H9 (cell line): ENCODE measurements at regions not wholly inside any gene's neighbourhood (a gene's known extent, or its start where the extent isn't known, plus 50 kb on each side); places are given as distances from the start of the nearest gene placed in this dataset.

Source experiments
- DNase-seq: peaks from one replicate; pipeline ENCODE4 v3.0.0-alpha.2; 2017
- H2AFZ ChIP-seq: one replicate; pipeline ENCODE4 v1.6.1; 2013; ENCODE audit warnings: mild to moderate bottlenecking, low read length, control low read depth, moderate library complexity
- H2AK5ac ChIP-seq: 2 replicates; pipeline ENCODE4 v1.6.1; 2013; ENCODE audit warnings: low read length, control low read depth, mixed read lengths; ENCODE audit not compliant: insufficient read length
- H2BK120ac ChIP-seq: one replicate; pipeline ENCODE4 v1.6.1; 2013; ENCODE audit warnings: low read depth, mild to moderate bottlenecking, low read length, control low read depth, inconsistent platforms; ENCODE audit not compliant: poor library complexity, severe bottlenecking
- H2BK12ac ChIP-seq: 2 replicates; pipeline ENCODE4 v1.6.1; 2013; ENCODE audit warnings: low read length, control low read depth, mixed read lengths, low read depth; ENCODE audit not compliant: insufficient read length
- H2BK15ac ChIP-seq: 2 replicates; pipeline ENCODE4 v1.6.1; 2013; ENCODE audit warnings: low read depth, low read length, control low read depth
- H2BK20ac ChIP-seq: one replicate; pipeline ENCODE4 v1.6.1; 2013; ENCODE audit warnings: low read depth, mild to moderate bottlenecking, low read length, control low read depth, inconsistent platforms; ENCODE audit not compliant: poor library complexity, severe bottlenecking
- H2BK5ac ChIP-seq: 2 replicates; pipeline ENCODE4 v1.6.1; 2013; ENCODE audit warnings: low read length, control low read depth, mixed read lengths; ENCODE audit not compliant: insufficient read length
- H3K14ac ChIP-seq: 2 replicates; pipeline ENCODE4 v1.6.1; 2013; ENCODE audit warnings: low read length, control low read depth; ENCODE audit not compliant: insufficient read depth
- H3K18ac ChIP-seq: 2 replicates; pipeline ENCODE4 v1.6.1; 2013; ENCODE audit warnings: low read depth, mild to moderate bottlenecking, mixed read lengths, low read length, control low read depth; ENCODE audit not compliant: insufficient read length
- H3K23ac ChIP-seq: 2 replicates; pipeline ENCODE4 v1.6.1; 2013; ENCODE audit warnings: low read length, control low read depth, mixed read lengths, low read depth; ENCODE audit not compliant: insufficient read length
- H3K23me2 ChIP-seq: 2 replicates; pipeline ENCODE4 v1.6.1; 2013; ENCODE audit warnings: low read depth, mild to moderate bottlenecking, mixed read lengths, low read length, control low read depth; ENCODE audit not compliant: insufficient read length, poor library complexity, severe bottlenecking
- H3K27ac ChIP-seq: 2 replicates; pipeline ENCODE4 v1.5.1; 2013; ENCODE audit warnings: low read length, control low read depth, mixed read lengths, low read depth; ENCODE audit not compliant: insufficient read length
- H3K27me3 ChIP-seq: 2 replicates; pipeline ENCODE4 v1.6.1; 2013; ENCODE audit warnings: low read length, control low read depth, inconsistent platforms; ENCODE audit not compliant: insufficient read depth
- H3K4ac ChIP-seq: 2 replicates; pipeline ENCODE4 v1.6.1; 2013; ENCODE audit warnings: low read depth, mild to moderate bottlenecking, control low read depth, inconsistent platforms, low read length, moderate library complexity
- H3K4me1 ChIP-seq: 2 replicates; pipeline ENCODE4 v1.6.1; 2013; ENCODE audit warnings: low read length, control low read depth, inconsistent platforms; ENCODE audit not compliant: insufficient read depth
- H3K4me2 ChIP-seq: 2 replicates; pipeline ENCODE4 v1.6.1; 2013; ENCODE audit warnings: low read length, control low read depth, mixed read lengths; ENCODE audit not compliant: insufficient read length, insufficient read depth
- H3K56ac ChIP-seq: 2 replicates; pipeline ENCODE4 v1.6.1; 2013; ENCODE audit warnings: low read depth, mild to moderate bottlenecking, mixed read lengths, low read length, control low read depth; ENCODE audit not compliant: insufficient read length
- H3K79me1 ChIP-seq: 2 replicates; pipeline ENCODE4 v1.6.1; 2013; ENCODE audit warnings: low read depth, mild to moderate bottlenecking, moderate library complexity, low read length, control low read depth, inconsistent platforms; ENCODE audit not compliant: insufficient read depth, poor library complexity, severe bottlenecking
- H3K79me2 ChIP-seq: 2 replicates; pipeline ENCODE4 v1.6.1; 2013; ENCODE audit warnings: low read length, control low read depth, inconsistent platforms; ENCODE audit not compliant: insufficient read depth
- H3K9ac ChIP-seq: 2 replicates; pipeline ENCODE4 v1.6.1; 2013; ENCODE audit warnings: low read length, control low read depth, mixed read lengths; ENCODE audit not compliant: insufficient read length; ENCODE audit errors: extremely low read depth
- H3K9me3 ChIP-seq: one replicate; pipeline ENCODE4 v1.6.1; 2013; ENCODE audit warnings: low read depth, low read length, inconsistent platforms; ENCODE audit not compliant: control insufficient read depth
- H3T11ph ChIP-seq: one replicate; pipeline ENCODE4 v1.6.1; 2013; ENCODE audit warnings: mild to moderate bottlenecking, low read length, control low read depth, inconsistent platforms
- H4K20me1 ChIP-seq: one replicate; pipeline ENCODE4 v1.6.1; 2013; ENCODE audit not compliant: control insufficient read depth, insufficient read length, insufficient read depth
- H4K5ac ChIP-seq: 2 replicates; pipeline ENCODE4 v1.6.1; 2013; ENCODE audit warnings: low read depth, mild to moderate bottlenecking, mixed read lengths, low read length, control low read depth; ENCODE audit not compliant: insufficient read length
- H4K8ac ChIP-seq: replicated peaks from 2 replicates; pipeline ENCODE4 v1.6.1; 2013; ENCODE audit warnings: low read length, control low read depth, mixed read lengths, low read depth; ENCODE audit not compliant: insufficient read length
- H4K91ac ChIP-seq: 2 replicates; pipeline ENCODE4 v1.6.1; 2013; ENCODE audit warnings: low read depth, mild to moderate bottlenecking, moderate library complexity, mixed read lengths, low read length, control low read depth; ENCODE audit not compliant: insufficient read length
- H3K27ac Mint-ChIP-seq, 3 experiments: 2 replicates in 2 of 3; 3 replicates in 1 of 3; pipeline ENCODE4 v1.8.0; 2020 to 2021; ENCODE audit warnings: mixed read lengths in 3 of 3, mild to moderate bottlenecking in 1 of 3, moderate library complexity in 1 of 3
- H3K27me3 Mint-ChIP-seq: 2 replicates; pipeline ENCODE4 v1.8.0; 2021; ENCODE audit warnings: low read depth, mild to moderate bottlenecking, moderate library complexity, mixed read lengths
- H3K36me3 Mint-ChIP-seq, 3 experiments: 2 replicates in 2 of 3; 3 replicates in 1 of 3; pipeline ENCODE4 v1.8.0; 2020 to 2021; ENCODE audit warnings: low read depth in 3 of 3, mixed read lengths in 3 of 3; ENCODE audit not compliant: insufficient read depth in 1 of 3
- H3K4me1 Mint-ChIP-seq, 2 experiments: 2 replicates each; pipeline ENCODE4 v1.8.0; 2020; ENCODE audit warnings: mixed read lengths in 2 of 2
- H3K4me3 Mint-ChIP-seq, 2 experiments: 2 replicates in 1 of 2; 3 replicates in 1 of 2; pipeline ENCODE4 v1.8.0; 2020 to 2021; ENCODE audit warnings: mild to moderate bottlenecking in 2 of 2, mixed read lengths in 2 of 2, moderate library complexity in 1 of 2
- H3K9me3 Mint-ChIP-seq, 2 experiments: 2 replicates in 1 of 2; 3 replicates in 1 of 2; pipeline ENCODE4 v1.8.0; 2020; ENCODE audit warnings: mild to moderate bottlenecking in 2 of 2, mixed read lengths in 2 of 2, moderate library complexity in 1 of 2
- WGBS: extraction: QIAGEN DNeasy Blood & Tissue Kit; methylation state at CpG from one replicate; pipeline ENCODE4 v1.1.7; 2013; ENCODE audit warnings: missing lambda C conversion rate, low lambda C conversion rate, mixed read lengths; ENCODE audit not compliant: insufficient read length; ENCODE audit errors: extremely low coverage; 5-methylcytosine and 5-hydroxymethylcytosine counted together
- TF ChIP-seq, protein P1 (sequence below): fragments of 200-600 bp; sonication (generic); conservative IDR thresholded peaks from 3 replicates; pipeline ENCODE4 v1.8.0; 2021; ENCODE audit warnings: antibody characterized with exemption, mild to moderate bottlenecking

DNA sequence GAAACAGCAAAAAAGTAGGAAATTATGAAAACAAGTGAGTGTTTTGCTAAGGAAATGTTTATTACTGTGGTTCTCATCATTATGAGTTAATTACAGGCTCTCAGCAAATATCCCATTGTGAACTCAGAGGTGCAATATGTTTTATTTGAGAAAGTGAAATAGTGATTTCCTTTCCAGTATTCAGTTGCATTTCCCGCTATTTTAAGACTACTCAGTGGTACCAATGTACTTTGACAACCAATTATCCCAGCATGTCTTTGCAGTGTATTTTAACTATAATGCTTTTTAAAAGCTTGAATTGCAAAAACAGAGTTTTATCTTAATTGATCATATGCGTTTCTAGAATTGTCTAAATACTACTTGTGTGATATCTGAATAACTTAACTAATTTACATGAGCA is 383.8 kb upstream of the TENM3 start:
- Histone ChIP-seq H3K79me1 (no peaks in the 10 kb centered on the region), H3K9me3 (no peaks in the 10 kb centered on the region), H3K56ac (no peak overlapping the region), H3K4me1 (no peaks in the 10 kb centered on the region), H2AFZ (no peak overlapping the region), H3K27ac (no peak overlapping the region), H2BK120ac (no peak overlapping the region), H3K4ac (no peak overlapping the region), H3K27me3 (no peaks in the 10 kb centered on the region), H3K79me2 (no peaks in the 10 kb centered on the region), H4K5ac (no peak overlapping the region), H3K9ac (no peak overlapping the region), H2AK5ac (no peak overlapping the region), H2BK5ac (no peak overlapping the region), H2BK12ac (no peak overlapping the region), H2BK15ac (no peak overlapping the region), H3K14ac (no peak overlapping the region), H4K8ac (no peak overlapping the region), H3K23ac (no peak overlapping the region), H4K91ac (no peak overlapping the region), H3T11ph (no peak overlapping the region), H3K23me2 (no peaks in the 10 kb centered on the region), H3K4me2 (no peak overlapping the region), H4K20me1 (no peaks in the 10 kb centered on the region), H2BK20ac (no peak overlapping the region), H3K18ac (no peak overlapping the region)
- Mint-ChIP-seq H3K4me3 (no peak overlapping the region), H3K27me3 (no peaks in the 10 kb centered on the region), H3K36me3 (no peaks in the 10 kb centered on the region), H3K4me1 (no peaks in the 10 kb centered on the region; a peak in 1 of 4 replicates), H3K27ac (no peak overlapping the region), H3K9me3 (no peaks in the 10 kb centered on the region)
- no peak for DNase-seq
- WGBS = no CpG with 5 or more reads among the region's 2 CpGs
- TF ChIP-seq, protein P1, sequence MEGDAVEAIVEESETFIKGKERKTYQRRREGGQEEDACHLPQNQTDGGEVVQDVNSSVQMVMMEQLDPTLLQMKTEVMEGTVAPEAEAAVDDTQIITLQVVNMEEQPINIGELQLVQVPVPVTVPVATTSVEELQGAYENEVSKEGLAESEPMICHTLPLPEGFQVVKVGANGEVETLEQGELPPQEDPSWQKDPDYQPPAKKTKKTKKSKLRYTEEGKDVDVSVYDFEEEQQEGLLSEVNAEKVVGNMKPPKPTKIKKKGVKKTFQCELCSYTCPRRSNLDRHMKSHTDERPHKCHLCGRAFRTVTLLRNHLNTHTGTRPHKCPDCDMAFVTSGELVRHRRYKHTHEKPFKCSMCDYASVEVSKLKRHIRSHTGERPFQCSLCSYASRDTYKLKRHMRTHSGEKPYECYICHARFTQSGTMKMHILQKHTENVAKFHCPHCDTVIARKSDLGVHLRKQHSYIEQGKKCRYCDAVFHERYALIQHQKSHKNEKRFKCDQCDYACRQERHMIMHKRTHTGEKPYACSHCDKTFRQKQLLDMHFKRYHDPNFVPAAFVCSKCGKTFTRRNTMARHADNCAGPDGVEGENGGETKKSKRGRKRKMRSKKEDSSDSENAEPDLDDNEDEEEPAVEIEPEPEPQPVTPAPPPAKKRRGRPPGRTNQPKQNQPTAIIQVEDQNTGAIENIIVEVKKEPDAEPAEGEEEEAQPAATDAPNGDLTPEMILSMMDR = no peak
